GM19452 (cell line): ENCODE measurements at regions not wholly inside any gene's neighbourhood (a gene's known extent, or its start where the extent isn't known, plus 50 kb on each side); places are given as distances from the start of the nearest gene placed in this dataset.

Experiments
- ATAC-seq: cut with Tn5 transposase; IDR thresholded peaks from one replicate; pipeline ENCODE4 v1.9.1; 2021; ENCODE audit not compliant: unreplicated experiment

- ATAC-seq: no peak
These were observed 52.4 kb upstream of the TRIO start for GRCh38 chr5:14090755-14091154.

- no peak for ATAC-seq
These were observed 52.9 kb upstream of the TRIO start for GRCh38 chr5:14090290-14090689.

GRCh38 chr5:14089198-14089597 lies 53.9 kb upstream of the TRIO start:
- ATAC-seq: no peak

- ATAC-seq: no peak
These were observed 56.9 kb upstream of the TRIO start for GRCh38 chr5:14086261-14086660.

GRCh38 chr5:14082973-14083372 lies 60.2 kb upstream of the TRIO start:
- no peak for ATAC-seq

- ATAC-seq: no peak
These were observed 60.6 kb upstream of the TRIO start for GRCh38 chr5:14082523-14082922.

- ATAC-seq: no peak
These were observed 61.4 kb upstream of the TRIO start for GRCh38 chr5:14081791-14082190.

- ATAC-seq: no peak
These were observed 64.4 kb upstream of the TRIO start for GRCh38 chr5:14078716-14079115.

GRCh38 chr5:14077501-14077900 lies 65.6 kb upstream of the TRIO start:
- no peak for ATAC-seq

GRCh38 chr5:14076561-14076960 lies 66.6 kb upstream of the TRIO start:
- no peak for ATAC-seq

GRCh38 chr5:14075937-14076336 lies 67.2 kb upstream of the TRIO start:
- ATAC-seq: no peak

- ATAC-seq: no peak
These were observed 71.7 kb upstream of the TRIO start for GRCh38 chr5:14071433-14071832.

GRCh38 chr5:14069021-14069420 lies 74.1 kb upstream of the TRIO start:
- no peak for ATAC-seq

- ATAC-seq: no peak
These were observed 75.0 kb upstream of the TRIO start for GRCh38 chr5:14068136-14068535.

- ATAC-seq: no peak
These were observed 76.8 kb upstream of the TRIO start for GRCh38 chr5:14066326-14066725.

GRCh38 chr5:14064841-14065240 lies 78.3 kb upstream of the TRIO start:
- ATAC-seq: no peak

GRCh38 chr5:14063691-14064090 lies 79.5 kb upstream of the TRIO start:
- no peak for ATAC-seq

GRCh38 chr5:14063138-14063537 lies 80.0 kb upstream of the TRIO start:
- no peak for ATAC-seq

GRCh38 chr5:14062178-14062577 lies 81.0 kb upstream of the TRIO start:
- no peak for ATAC-seq

GRCh38 chr5:14061106-14061505 lies 82.0 kb upstream of the TRIO start:
- no peak for ATAC-seq

GRCh38 chr5:14060218-14060617 lies 82.9 kb upstream of the TRIO start:
- ATAC-seq: no peak

GRCh38 chr5:14059810-14060209 lies 83.3 kb upstream of the TRIO start:
- no peak for ATAC-seq

GRCh38 chr5:14057289-14057688 lies 85.9 kb upstream of the TRIO start:
- no peak for ATAC-seq

- ATAC-seq: no peak
These were observed 87.1 kb upstream of the TRIO start for GRCh38 chr5:14056039-14056438.
